ENCODE measurements at regions not wholly inside any gene's neighbourhood (a gene's known extent, or its start where the extent isn't known, plus 50 kb on each side); places are given as distances from the start of the nearest gene placed in this dataset.

DNA sequence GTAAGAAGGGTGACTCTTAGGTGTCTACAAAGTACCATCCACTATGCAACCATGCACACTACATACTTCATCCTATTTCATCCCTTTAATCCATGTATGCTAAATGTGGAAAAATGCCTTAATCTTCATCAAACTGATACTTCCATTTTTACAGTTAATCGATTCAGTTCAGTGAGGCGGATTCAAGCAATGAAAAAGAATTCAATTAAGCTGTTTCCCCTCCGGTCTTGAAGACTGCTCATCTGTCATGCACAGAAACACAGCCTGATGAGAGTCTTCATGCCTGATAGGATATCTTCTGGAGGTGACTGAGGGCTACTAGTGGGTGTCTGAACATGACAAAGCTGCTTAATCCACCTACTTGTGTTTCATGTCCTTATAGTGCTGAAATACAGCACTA, 270.6 kb upstream of the ALCAM start:
- DNase-seq (ENCODE audit: low read depth) = no peak
- H3K4me3 ChIP-seq (ENCODE audit: low read depth, low read length) = no peak overlapping the region
- TF ChIP-seq, protein P1, sequence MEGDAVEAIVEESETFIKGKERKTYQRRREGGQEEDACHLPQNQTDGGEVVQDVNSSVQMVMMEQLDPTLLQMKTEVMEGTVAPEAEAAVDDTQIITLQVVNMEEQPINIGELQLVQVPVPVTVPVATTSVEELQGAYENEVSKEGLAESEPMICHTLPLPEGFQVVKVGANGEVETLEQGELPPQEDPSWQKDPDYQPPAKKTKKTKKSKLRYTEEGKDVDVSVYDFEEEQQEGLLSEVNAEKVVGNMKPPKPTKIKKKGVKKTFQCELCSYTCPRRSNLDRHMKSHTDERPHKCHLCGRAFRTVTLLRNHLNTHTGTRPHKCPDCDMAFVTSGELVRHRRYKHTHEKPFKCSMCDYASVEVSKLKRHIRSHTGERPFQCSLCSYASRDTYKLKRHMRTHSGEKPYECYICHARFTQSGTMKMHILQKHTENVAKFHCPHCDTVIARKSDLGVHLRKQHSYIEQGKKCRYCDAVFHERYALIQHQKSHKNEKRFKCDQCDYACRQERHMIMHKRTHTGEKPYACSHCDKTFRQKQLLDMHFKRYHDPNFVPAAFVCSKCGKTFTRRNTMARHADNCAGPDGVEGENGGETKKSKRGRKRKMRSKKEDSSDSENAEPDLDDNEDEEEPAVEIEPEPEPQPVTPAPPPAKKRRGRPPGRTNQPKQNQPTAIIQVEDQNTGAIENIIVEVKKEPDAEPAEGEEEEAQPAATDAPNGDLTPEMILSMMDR (conservative IDR thresholded peaks at IDR 0.05; ENCODE audit: low read depth, low read length) = no peak

DNA sequence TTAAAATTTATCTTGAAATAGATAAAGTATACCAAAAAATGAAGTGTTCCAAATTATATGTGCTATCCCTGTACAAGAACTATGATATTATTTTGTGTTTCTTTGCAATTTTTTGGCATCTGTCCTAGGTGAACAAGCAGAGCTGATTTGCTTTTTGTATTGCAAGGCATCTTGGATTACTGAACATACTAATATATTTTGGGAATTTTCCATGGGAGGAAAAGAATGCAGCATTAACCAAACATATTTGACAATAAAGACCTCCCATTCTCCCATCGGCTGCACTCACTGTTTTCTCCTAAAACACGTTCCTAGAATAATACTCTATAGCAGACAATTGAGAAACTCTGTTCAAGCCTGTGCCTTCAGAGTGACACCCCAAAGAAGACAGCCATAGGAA, 265.1 kb upstream of the ALCAM start:
- TF ChIP-seq, protein P1 (conservative IDR thresholded peaks at IDR 0.05; ENCODE audit: low read depth, low read length) = no peak

DNA sequence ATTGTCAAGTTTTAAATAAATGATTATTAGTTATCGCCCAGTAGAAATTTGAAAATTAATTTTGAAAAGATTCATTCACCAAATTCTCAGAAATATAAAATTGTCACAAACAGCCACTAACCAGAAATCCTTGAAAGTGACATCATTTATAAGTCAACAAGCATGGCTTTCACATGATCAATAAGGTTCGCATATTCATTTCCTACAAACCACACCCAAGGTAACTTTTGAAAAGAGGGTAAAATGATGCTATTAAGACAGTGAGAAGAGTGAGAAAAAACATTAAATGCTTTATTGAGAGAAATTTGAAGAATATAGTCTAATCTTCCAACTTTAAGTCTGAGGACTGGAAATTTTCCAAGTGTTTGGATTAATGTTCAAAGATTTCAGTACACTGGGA, 263.6 kb upstream of the ALCAM start:
- TF ChIP-seq, protein P1 (conservative IDR thresholded peaks at IDR 0.05; ENCODE audit: low read depth, low read length) = no peak
- no peak for DNase-seq (ENCODE audit: low read depth)
- H3K4me3 ChIP-seq (ENCODE audit: low read depth, low read length) = no peak overlapping the region

More for the DNA sequence above, 265.1 kb upstream of the ALCAM start:
- DNase-seq (ENCODE audit: low read depth) = no peak
- H3K4me3 ChIP-seq (ENCODE audit: low read depth, low read length) = no peak overlapping the region

DNA sequence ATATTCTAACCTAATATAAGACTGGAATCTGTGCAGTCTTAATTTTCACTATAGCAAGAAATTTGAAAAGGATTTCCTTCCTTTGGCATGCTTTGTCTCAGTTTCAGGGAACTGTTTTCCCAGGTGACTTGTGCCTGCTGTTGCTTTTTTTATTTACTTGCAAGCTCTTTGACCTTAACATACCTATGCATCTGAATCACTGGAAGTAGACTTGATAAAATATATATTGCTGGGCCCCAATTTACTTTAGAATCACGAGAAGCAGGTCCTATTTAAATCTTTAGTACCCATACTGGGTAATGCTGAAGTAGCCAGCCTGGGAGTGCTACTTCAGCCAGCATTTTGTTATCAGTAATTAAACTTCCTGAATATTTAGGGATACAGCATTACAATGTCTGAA, 257.9 kb upstream of the ALCAM start:
- peak; percentile 33 for DNase-seq (ENCODE audit: low read depth)
- no peak overlapping the region for H3K4me3 ChIP-seq (ENCODE audit: low read depth, low read length)
- TF ChIP-seq, protein P1 (conservative IDR thresholded peaks at IDR 0.05; ENCODE audit: low read depth, low read length) = no peak

DNA sequence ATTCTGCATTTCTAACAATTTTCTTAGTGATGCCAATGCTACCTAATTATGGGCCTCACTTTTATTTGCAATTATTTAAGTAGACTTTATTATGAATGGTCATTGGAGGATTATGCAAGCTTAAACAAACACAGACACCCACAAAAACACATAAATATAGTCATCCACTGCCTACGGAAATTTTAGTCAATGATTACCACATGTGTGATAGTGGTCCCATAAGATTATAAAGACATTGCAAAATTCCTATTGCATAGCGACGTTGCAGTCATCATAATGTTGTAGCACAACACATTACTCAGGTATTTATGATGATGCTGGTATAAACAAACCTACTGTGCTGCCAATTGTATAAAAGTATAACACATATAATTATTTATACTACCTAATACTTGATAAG, 247.8 kb upstream of the ALCAM start:
- no peak overlapping the region for H3K4me3 ChIP-seq (ENCODE audit: low read depth, low read length)
- TF ChIP-seq, protein P1 (conservative IDR thresholded peaks at IDR 0.05; ENCODE audit: low read depth, low read length) = no peak
- DNase-seq (ENCODE audit: low read depth) = peak; percentile 41

DNA sequence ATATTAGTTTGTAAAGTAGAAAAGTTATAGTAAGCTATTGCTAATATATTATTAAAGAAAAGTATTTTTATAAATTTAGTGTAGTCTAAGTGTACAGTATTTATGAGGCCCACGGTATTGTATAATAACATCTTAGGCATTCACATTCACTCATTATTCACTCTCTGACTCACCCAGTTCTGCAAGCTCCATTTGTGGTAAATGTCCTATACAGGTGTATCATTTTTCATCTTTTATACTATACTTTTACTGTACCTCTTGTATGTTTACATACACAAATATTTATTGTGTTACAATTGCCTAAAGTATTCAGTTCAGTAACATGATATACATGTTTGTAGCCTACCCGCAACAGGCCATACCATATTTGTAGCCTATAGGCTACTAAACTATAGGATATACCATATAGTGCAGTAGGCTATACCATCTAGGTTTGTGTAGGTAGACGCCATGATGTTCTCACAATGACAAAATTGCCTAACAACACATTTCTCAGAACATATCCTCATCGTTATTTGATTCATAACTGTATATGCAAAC, 246.8 kb upstream of the ALCAM start:
- H3K4me3 ChIP-seq (ENCODE audit: low read depth, low read length) = no peak overlapping the region
- no peak for DNase-seq (ENCODE audit: low read depth)
- TF ChIP-seq, protein P1 (conservative IDR thresholded peaks at IDR 0.05; ENCODE audit: low read depth, low read length) = no peak

DNA sequence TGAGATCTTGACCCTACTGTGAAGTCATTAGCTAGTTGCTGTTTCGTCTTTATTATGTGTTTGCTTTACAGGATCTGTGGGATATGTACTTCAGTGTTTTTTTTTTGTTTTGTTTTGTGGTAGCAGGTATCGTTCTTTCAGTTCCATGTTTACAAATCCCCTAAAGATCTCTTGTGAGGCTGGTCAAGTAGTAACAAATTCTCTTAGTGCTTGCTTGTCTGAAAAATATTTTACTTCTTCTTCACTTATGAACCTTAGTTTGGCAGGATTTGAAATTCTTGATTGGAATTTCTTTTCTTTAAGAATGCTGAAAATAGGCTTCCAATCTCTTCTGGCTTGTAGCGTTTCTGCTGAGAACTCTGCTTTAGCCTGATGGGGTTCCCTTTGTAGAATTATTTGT, 235.8 kb upstream of the ALCAM start:
- DNase-seq (ENCODE audit: low read depth) = no peak
- TF ChIP-seq, protein P1 (conservative IDR thresholded peaks at IDR 0.05; ENCODE audit: low read depth, low read length) = no peak
- no peak overlapping the region for H3K4me3 ChIP-seq (ENCODE audit: low read depth, low read length)
